ENCODE measurements at regions not wholly inside any gene's neighbourhood (a gene's known extent, or its start where the extent isn't known, plus 50 kb on each side); places are given as distances from the start of the nearest gene placed in this dataset.

GRCh38 chr7:120054376-120055100 lies 218.4 kb upstream of the KCND2 start:
- WGBS, 4 donors, result 75 to 81% (median 77%) methylated on average over 12 of the region's 12 CpGs
- no peaks in the 10 kb centered on the region for H3K36me3 ChIP-seq
- DNase-seq, result no peak

GRCh38 chr7:120055300-120055699 lies 217.7 kb upstream of the KCND2 start:
- Histone ChIP-seq H3K36me3 (no peaks in the 10 kb centered on the region), H3K27ac (no peak overlapping the region), H3K27me3 (no peaks in the 10 kb centered on the region), H3K4me3 (no peak overlapping the region), H3K4me1 (peaks cover 0 to 4% (median 0%) of the 10 kb centered on the region in 12 donors), H3K9me3 (peaks cover 0 to 5% (median 0%) of the 10 kb centered on the region in 12 donors)
- ATAC-seq (no peak), DNase-seq (no peak)
- no peak for TF ChIP-seq CTCF (IDR thresholded peaks at IDR 0.05)
- no peak for TF ChIP-seq POLR2A (IDR thresholded peaks at IDR 0.05)
- WGBS, 4 donors, result 73 to 86% (median 82%) methylated on average over 4 of the region's 4 CpGs
- intact Hi-C loops (cut with DNase I), result no loop called here

More at GRCh38 chr7:120054376-120055100, 218.4 kb upstream of the KCND2 start:
- Histone ChIP-seq H3K9me3 (peaks cover 0 to 5% (median 0%) of the 10 kb centered on the region in 12 donors), H3K27me3 (no peaks in the 10 kb centered on the region), H3K4me3 (no peak overlapping the region), H3K27ac (peak overlapping the region in 6 of 12 donors; percentile 1 to 59 (median 42)), H3K4me1 (peaks cover 0 to 4% (median 0%) of the 10 kb centered on the region in 12 donors)
- intact Hi-C loops (cut with DNase I), result no loop called here
- ATAC-seq, result no peak
- no peak for TF ChIP-seq POLR2A (IDR thresholded peaks at IDR 0.05)
- no peak for TF ChIP-seq CTCF (IDR thresholded peaks at IDR 0.05)

GRCh38 chr7:120056227-120056626 lies 216.7 kb upstream of the KCND2 start:
- Histone ChIP-seq H3K36me3 (no peaks in the 10 kb centered on the region), H3K4me1 (peaks cover 0 to 4% (median 0%) of the 10 kb centered on the region in 12 donors), H3K27me3 (no peaks in the 10 kb centered on the region), H3K27ac (no peak overlapping the region), H3K9me3 (peaks cover 0 to 5% (median 0%) of the 10 kb centered on the region in 12 donors), H3K4me3 (no peak overlapping the region)
- WGBS, 4 donors, result 84 to 94% (median 86%) methylated on average over 4 of the region's 4 CpGs
- intact Hi-C loops (cut with DNase I), result no loop called here
- ATAC-seq, result no peak
- DNase-seq, result no peak
- TF ChIP-seq POLR2A (IDR thresholded peaks at IDR 0.05) (no peak), CTCF (IDR thresholded peaks at IDR 0.05) (no peak)

- Histone ChIP-seq H3K4me1 (no peaks in the 10 kb centered on the region), H3K27ac (no peak overlapping the region), H3K9me3 (peaks cover 0 to 5% (median 0%) of the 10 kb centered on the region in 12 donors), H3K27me3 (no peaks in the 10 kb centered on the region), H3K36me3 (no peaks in the 10 kb centered on the region), H3K4me3 (no peak overlapping the region)
- no peak for DNase-seq
- no peak for ATAC-seq
- intact Hi-C loops (cut with DNase I), result no loop called here
- 75 to 82% (median 78%) methylated on average over 1 of the region's 1 CpG for WGBS, 4 donors
- no peak for TF ChIP-seq CTCF (IDR thresholded peaks at IDR 0.05)
- no peak for TF ChIP-seq POLR2A (IDR thresholded peaks at IDR 0.05)
Measured at GRCh38 chr7:120059641-120060040, 213.3 kb upstream of the KCND2 start.

Measured in heart left ventricle (tissue), 16 donors.